AG09309 (cell line): ENCODE measurements at regions not wholly inside any gene's neighbourhood (a gene's known extent, or its start where the extent isn't known, plus 50 kb on each side); places are given as distances from the start of the nearest gene placed in this dataset.

ENCODE experiments used
- DNase-seq: peaks from one replicate; pipeline ENCODE4 v3.0.0-alpha.2; 2010; ENCODE audit warnings: low read depth
- H3K4me3 ChIP-seq: 2 replicates; pipeline ENCODE4 v1.5.1; 2011; ENCODE audit warnings: mild to moderate bottlenecking, low read depth, low read length, moderate library complexity; ENCODE audit not compliant: control insufficient read depth
- CTCF ChIP-seq: IDR thresholded peaks from 2 replicates; pipeline ENCODE4 v1.5.1; 2011; ENCODE audit warnings: mild to moderate bottlenecking, low read depth, low read length, inconsistent platforms; ENCODE audit not compliant: insufficient read depth, control insufficient read depth; ENCODE audit errors: missing control alignments

GRCh38 chr1:65066766-65067490 lies 81.1 kb upstream of the AK4 start:
- no peak for TF ChIP-seq CTCF
- peak overlapping the region; percentile 90 for H3K4me3 ChIP-seq
- peak; percentile 42 for DNase-seq

- peak; percentile 24 for DNase-seq
- TF ChIP-seq CTCF = no peak
These were observed 80.4 kb upstream of the AK4 start for GRCh38 chr1:65067491-65068201.

GRCh38 chr1:65068202-65069010 lies 79.6 kb upstream of the AK4 start:
- no peak for DNase-seq

More at GRCh38 chr1:65067491-65068201, 80.4 kb upstream of the AK4 start:
- peak overlapping the region; percentile 90 for H3K4me3 ChIP-seq

DNA sequence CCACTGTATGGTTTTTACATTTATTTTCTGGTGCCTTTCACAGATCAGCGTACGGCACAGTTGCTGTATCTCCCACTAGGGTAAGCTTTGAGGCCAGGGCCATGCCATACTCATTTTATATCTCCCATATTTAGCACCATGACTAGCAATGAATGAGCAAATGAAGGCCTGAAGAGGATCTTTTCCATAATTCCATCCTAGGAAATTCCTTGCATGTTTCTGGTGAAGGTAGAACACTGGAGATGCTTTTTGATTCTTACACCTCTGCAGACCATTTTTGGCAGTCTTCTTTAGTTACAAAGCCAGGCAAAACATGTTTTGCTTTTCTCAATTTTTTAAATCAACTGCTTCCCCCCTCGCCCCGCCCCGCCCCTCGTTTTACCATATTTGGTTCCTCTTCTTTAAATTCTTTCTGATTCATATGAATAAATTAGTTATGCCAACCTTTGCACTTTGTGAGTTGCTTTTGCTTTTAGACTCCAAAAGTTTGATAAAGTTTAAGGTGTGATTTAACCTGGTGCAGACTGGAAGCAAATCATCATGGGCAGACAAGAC lies 78.9 kb upstream of the AK4 start:
- DNase-seq = no peak
- peak overlapping the region; percentile 90 for H3K4me3 ChIP-seq
- no peak for TF ChIP-seq CTCF

More at GRCh38 chr1:65068202-65069010, 79.6 kb upstream of the AK4 start:
- TF ChIP-seq CTCF = no peak
- peak overlapping the region; percentile 90 for H3K4me3 ChIP-seq

DNA sequence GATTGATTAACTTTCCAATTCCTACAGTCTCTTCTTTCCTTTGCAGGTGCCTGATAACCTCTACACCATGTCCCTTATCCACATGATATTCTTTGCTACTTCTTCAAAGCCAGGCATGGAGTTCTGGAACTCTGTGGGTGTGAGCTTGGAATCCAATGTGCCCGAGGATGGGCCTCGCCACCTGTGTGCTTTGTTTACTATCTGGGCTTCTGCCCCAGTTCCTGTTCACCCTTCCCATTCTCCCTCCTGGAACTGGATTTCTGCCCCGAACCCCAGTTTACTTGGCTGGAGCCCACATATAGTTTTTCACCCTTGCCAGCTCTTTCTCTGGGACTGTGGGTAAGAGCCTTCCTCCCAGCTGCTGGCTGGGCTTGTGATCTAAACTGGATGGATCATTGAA lies 75.2 kb upstream of the AK4 start:
- DNase-seq = no peak
- TF ChIP-seq CTCF = no peak
- H3K4me3 ChIP-seq = no peak overlapping the region
